Keratinocyte (primary cell): ENCODE measurements at regions not wholly inside any gene's neighbourhood (a gene's known extent, or its start where the extent isn't known, plus 50 kb on each side); places are given as distances from the start of the nearest gene placed in this dataset.

ENCODE experiments used
- CTCF ChIP-seq, 3 experiments: IDR thresholded peaks in 1 of 3; conservative IDR thresholded peaks in 1 of 3; optimal IDR thresholded peaks in 1 of 3; 2 replicates in 2 of 3; 3 replicates in 1 of 3; pipeline versions ENCODE3 to v1.5.1; 2011; ENCODE audit warnings: low read length in 3 of 3, mild to moderate bottlenecking in 3 of 3, moderate library complexity in 2 of 3, control low read depth in 1 of 3, inconsistent platforms in 1 of 3; ENCODE audit not compliant: insufficient read depth in 2 of 3; ENCODE audit errors: extremely low read depth in 1 of 3
- EZH2 ChIP-seq: IDR thresholded peaks from one replicate; pipeline ENCODE4 v1.6.1; 2012; ENCODE audit warnings: inconsistent platforms, mild to moderate bottlenecking, low read length, moderate library complexity

- no peak for TF ChIP-seq CTCF (optimal IDR thresholded peaks at IDR 0.05 in 1 of 3, IDR thresholded peaks at IDR 0.05 in 1 of 3, conservative IDR thresholded peaks at IDR 0.05 in 1 of 3; ENCODE audit: extremely low read depth in 1 of 3, insufficient read depth in 2 of 3, low read length in 3 of 3)
- TF ChIP-seq EZH2 = no peak
Measured at GRCh38 chr12:33277376-33277775, 162.2 kb downstream of the SYT10 start.
